ENCODE measurements at regions not wholly inside any gene's neighbourhood (a gene's known extent, or its start where the extent isn't known, plus 50 kb on each side); places are given as distances from the start of the nearest gene placed in this dataset.

GRCh38 chr3:16802389-16802788, 82.4 kb upstream of the PLCL2 start:
- in situ Hi-C loops (cut with MboI; ENCODE audit: low pct_ligation_motif_present in 1 of 4, low pct_unique_long_range_greater_than_20kb in 1 of 4, low sequenced_read_pairs in 3 of 4), result loop anchor here in 1 of 4 donors (25.0 kb wide), 1 partner anchor 435 kb away; no protein-coding TSS in a partner anchor

GRCh38 chr3:16803019-16803418, 81.7 kb upstream of the PLCL2 start:
- TF ChIP-seq POLR2A (IDR thresholded peaks at IDR 0.05), result no peak
- no peak for TF ChIP-seq EP300 (IDR thresholded peaks at IDR 0.05; ENCODE audit: low read depth)
- TF ChIP-seq POLR2AphosphoS5 (IDR thresholded peaks at IDR 0.05), result no peak
- TF ChIP-seq CTCF (IDR thresholded peaks at IDR 0.05), result no peak
- H3K27ac ChIP-seq, result no peak overlapping the region
- intact Hi-C loops (cut with DNase I; ENCODE audit: low total_unique reads), result no loop called here
- WGBS, 2 donors (ENCODE audit: low coverage in 1 of 2), result 85 to 100% methylated on average over 4 of the region's 4 CpGs
- H3K4me1 ChIP-seq, result peaks cover 0 to 9% (median 0%) of the 10 kb centered on the region in 4 donors
- no peaks in the 10 kb centered on the region for H3K27me3 ChIP-seq
- in situ Hi-C loops (cut with MboI; ENCODE audit: low pct_ligation_motif_present in 1 of 4, low pct_unique_long_range_greater_than_20kb in 1 of 4, low sequenced_read_pairs in 3 of 4), result loop anchor here in 1 of 4 donors (25.0 kb wide), 1 partner anchor 434 kb away; no protein-coding TSS in a partner anchor
- no peak for DNase-seq
- H3K36me3 ChIP-seq, result no peaks in the 10 kb centered on the region
- no peak overlapping the region for H3K4me3 ChIP-seq
- no peaks in the 10 kb centered on the region for H3K9me3 ChIP-seq

More at GRCh38 chr3:16802389-16802788, 82.4 kb upstream of the PLCL2 start:
- intact Hi-C loops (cut with DNase I; ENCODE audit: low total_unique reads), result no loop called here
- H3K9me3 ChIP-seq, result no peaks in the 10 kb centered on the region
- no peaks in the 10 kb centered on the region for H3K27me3 ChIP-seq
- no peaks in the 10 kb centered on the region for H3K36me3 ChIP-seq
- peaks cover 0 to 9% (median 0%) of the 10 kb centered on the region in 4 donors for H3K4me1 ChIP-seq
- no peak overlapping the region for H3K27ac ChIP-seq
- TF ChIP-seq POLR2A (IDR thresholded peaks at IDR 0.05), result no peak
- TF ChIP-seq EP300 (IDR thresholded peaks at IDR 0.05; ENCODE audit: low read depth), result no peak
- TF ChIP-seq POLR2AphosphoS5 (IDR thresholded peaks at IDR 0.05), result no peak
- no peak for TF ChIP-seq CTCF (IDR thresholded peaks at IDR 0.05)
- H3K4me3 ChIP-seq, result no peak overlapping the region
- no peak for DNase-seq
- WGBS, 2 donors (ENCODE audit: low coverage in 1 of 2), result 61 to 70% methylated on average over 3 of the region's 3 CpGs

- Histone ChIP-seq H3K27me3 (no peaks in the 10 kb centered on the region), H3K4me1 (no peaks in the 10 kb centered on the region), H3K9me3 (no peaks in the 10 kb centered on the region), H3K27ac (no peak overlapping the region), H3K4me3 (no peak overlapping the region), H3K36me3 (no peaks in the 10 kb centered on the region)
- TF ChIP-seq EP300 (IDR thresholded peaks at IDR 0.05; ENCODE audit: low read depth) (no peak), CTCF (IDR thresholded peaks at IDR 0.05) (no peak), POLR2A (IDR thresholded peaks at IDR 0.05) (no peak), POLR2AphosphoS5 (IDR thresholded peaks at IDR 0.05) (no peak)
- intact Hi-C loops (cut with DNase I; ENCODE audit: low total_unique reads), result no loop called here
- DNase-seq, result no peak
- in situ Hi-C loops (cut with MboI; ENCODE audit: low pct_ligation_motif_present in 1 of 4, low pct_unique_long_range_greater_than_20kb in 1 of 4, low sequenced_read_pairs in 3 of 4), result loop anchor here in 1 of 4 donors (25.0 kb wide), 1 partner anchor 430 kb away; no protein-coding TSS in a partner anchor
- WGBS, 2 donors (ENCODE audit: low coverage in 1 of 2), result 67 to 82% methylated on average over 6 of the region's 6 CpGs
Observed at GRCh38 chr3:16807391-16807790, 77.4 kb upstream of the PLCL2 start.

GRCh38 chr3:16808393-16809107, 76.2 kb upstream of the PLCL2 start:
- Histone ChIP-seq H3K4me3 (no peak overlapping the region), H3K9me3 (no peaks in the 10 kb centered on the region), H3K36me3 (no peaks in the 10 kb centered on the region), H3K27me3 (no peaks in the 10 kb centered on the region), H3K27ac (peak overlapping the region in 1 of 4 donors; percentile 30), H3K4me1 (no peaks in the 10 kb centered on the region)
- in situ Hi-C loops (cut with MboI; ENCODE audit: low pct_ligation_motif_present in 1 of 4, low pct_unique_long_range_greater_than_20kb in 1 of 4, low sequenced_read_pairs in 3 of 4) (loop anchor here in 1 of 4 donors (25.0 kb wide), 1 partner anchor 429 kb away; no protein-coding TSS in a partner anchor), intact Hi-C loops (cut with DNase I; ENCODE audit: low total_unique reads) (no loop called here)
- no peak for TF ChIP-seq POLR2A (IDR thresholded peaks at IDR 0.05)
- no peak for TF ChIP-seq CTCF (IDR thresholded peaks at IDR 0.05)
- TF ChIP-seq POLR2AphosphoS5 (IDR thresholded peaks at IDR 0.05), result no peak
- no peak for TF ChIP-seq EP300 (IDR thresholded peaks at IDR 0.05; ENCODE audit: low read depth)
- no peak for DNase-seq
- WGBS, 2 donors (ENCODE audit: low coverage in 1 of 2), result 62 to 70% methylated on average over 3 of the region's 3 CpGs

Data from transverse colon (tissue), 4 donors.